ENCODE measurements at regions not wholly inside any gene's neighbourhood (a gene's known extent, or its start where the extent isn't known, plus 50 kb on each side); places are given as distances from the start of the nearest gene placed in this dataset.

- TF ChIP-seq GABPA (IDR thresholded peaks at IDR 0.05; ENCODE audit: borderline replicate concordance, insufficient read depth, low read length) (no peak), ZNF274 (IDR thresholded peaks at IDR 0.05; ENCODE audit: borderline replicate concordance, extremely low read depth, low read length) (no peak), EGR1 (IDR thresholded peaks at IDR 0.05; ENCODE audit: borderline replicate concordance, low read depth, low read length) (no peak), SP2 (IDR thresholded peaks at IDR 0.05; ENCODE audit: low read length) (no peak), KDM4A (IDR thresholded peaks at IDR 0.05; ENCODE audit: low read depth, low read length, severe bottlenecking) (no peak), GTF2F1 (IDR thresholded peaks at IDR 0.05; ENCODE audit: borderline replicate concordance, low read depth, low read length) (no peak), CBX5 (IDR thresholded peaks at IDR 0.05; ENCODE audit: low read depth, low read length) (no peak), BACH1 (IDR thresholded peaks at IDR 0.05; ENCODE audit: low read length) (no peak), BCL11A (IDR thresholded peaks at IDR 0.05; ENCODE audit: low read depth in 2 of 2, low read length in 2 of 2) (no peak)
These were observed 195.4 kb upstream of the GHITM start (continued) for GRCh38 chr10:83943920-83944319.
